Astrocyte of the cerebellum (primary cell): ENCODE measurements at regions not wholly inside any gene's neighbourhood (a gene's known extent, or its start where the extent isn't known, plus 50 kb on each side); places are given as distances from the start of the nearest gene placed in this dataset.

Experiments used
- DNase-seq: peaks from one replicate; pipeline ENCODE4 v3.0.0-alpha.2; 2011; ENCODE audit warnings: low read depth
- H3K4me3 ChIP-seq: 2 replicates; pipeline ENCODE4 v1.5.1; 2011; ENCODE audit warnings: mild to moderate bottlenecking, low read depth, low read length, moderate library complexity
- CTCF ChIP-seq: IDR thresholded peaks from 2 replicates; pipeline ENCODE4 v1.5.1; 2012; ENCODE audit warnings: low read length, low read depth, moderate library complexity, mild to moderate bottlenecking; ENCODE audit errors: missing control alignments
- in situ Hi-C: cut with HindIII; loops from 2 replicates; pipeline ENCODE4 v1.10.0; 2017; ENCODE audit warnings: low sequenced_read_pairs

GRCh38 chr6:21381331-21381963, 212.1 kb upstream of the SOX4 start:
- in situ Hi-C loops = no loop called here
- TF ChIP-seq CTCF = no peak

GRCh38 chr6:21382821-21383449, 210.6 kb upstream of the SOX4 start:
- TF ChIP-seq CTCF = no peak
- in situ Hi-C loops = no loop called here
- no peak overlapping the region for H3K4me3 ChIP-seq
- DNase-seq = no peak

More at GRCh38 chr6:21381331-21381963, 212.1 kb upstream of the SOX4 start:
- DNase-seq = no peak
- no peak overlapping the region for H3K4me3 ChIP-seq

- no peak overlapping the region for H3K4me3 ChIP-seq
- in situ Hi-C loops = no loop called here
- DNase-seq = no peak
- no peak for TF ChIP-seq CTCF
Measured at GRCh38 chr6:21383450-21384085, 210.0 kb upstream of the SOX4 start.

- DNase-seq = no peak
- in situ Hi-C loops = no loop called here
- no peak overlapping the region for H3K4me3 ChIP-seq
- no peak for TF ChIP-seq CTCF
Measured at GRCh38 chr6:21384216-21384615, 209.3 kb upstream of the SOX4 start.

- in situ Hi-C loops = no loop called here
- no peak for TF ChIP-seq CTCF
- no peak overlapping the region for H3K4me3 ChIP-seq
- no peak for DNase-seq
Measured at GRCh38 chr6:21386744-21387143, 206.8 kb upstream of the SOX4 start.

GRCh38 chr6:21390532-21391213, 202.9 kb upstream of the SOX4 start:
- no peak overlapping the region for H3K4me3 ChIP-seq
- DNase-seq = no peak
- in situ Hi-C loops = no loop called here
- TF ChIP-seq CTCF = no peak
